Mammary epithelial cell (primary cell): ENCODE measurements at regions not wholly inside any gene's neighbourhood (a gene's known extent, or its start where the extent isn't known, plus 50 kb on each side); places are given as distances from the start of the nearest gene placed in this dataset.

Experiments
- EZH2 ChIP-seq: IDR thresholded peaks from 2 replicates; pipeline ENCODE4 v1.6.1; 2012; ENCODE audit warnings: low read length, inconsistent platforms, borderline replicate concordance
- TF ChIP-seq, protein P1 (sequence below), 2 donors: IDR thresholded peaks in 1 of 2; conservative IDR thresholded peaks in 1 of 2; 2 replicates each; pipeline ENCODE4 v1.5.1; 2011 to 2012; ENCODE audit warnings: inconsistent platforms in 2 of 2, low read length in 2 of 2, mild to moderate bottlenecking in 2 of 2, control low read depth in 1 of 2, low read depth in 1 of 2; ENCODE audit not compliant: insufficient read depth in 1 of 2; ENCODE audit errors: extremely low read depth in 1 of 2

DNA sequence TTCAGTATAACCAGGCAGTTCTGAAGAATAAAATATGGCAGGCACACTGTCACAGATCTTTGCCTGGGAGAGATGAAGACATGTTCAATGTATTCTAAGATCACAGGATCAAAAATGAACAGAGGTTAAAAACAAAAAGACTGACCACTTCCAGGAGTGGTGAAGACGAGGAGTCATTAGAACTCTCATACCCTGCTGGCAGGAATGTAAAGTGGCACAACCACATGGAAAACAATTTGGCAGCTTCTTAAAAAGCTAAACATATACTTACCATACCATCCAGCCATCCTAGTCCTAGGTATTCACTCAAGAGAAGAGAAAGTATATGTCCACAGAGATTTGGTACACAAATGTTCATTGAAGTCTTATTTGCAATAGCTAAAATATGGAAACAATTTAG, 406.3 kb downstream of the NPIPA8 start:
- TF ChIP-seq, protein P1, sequence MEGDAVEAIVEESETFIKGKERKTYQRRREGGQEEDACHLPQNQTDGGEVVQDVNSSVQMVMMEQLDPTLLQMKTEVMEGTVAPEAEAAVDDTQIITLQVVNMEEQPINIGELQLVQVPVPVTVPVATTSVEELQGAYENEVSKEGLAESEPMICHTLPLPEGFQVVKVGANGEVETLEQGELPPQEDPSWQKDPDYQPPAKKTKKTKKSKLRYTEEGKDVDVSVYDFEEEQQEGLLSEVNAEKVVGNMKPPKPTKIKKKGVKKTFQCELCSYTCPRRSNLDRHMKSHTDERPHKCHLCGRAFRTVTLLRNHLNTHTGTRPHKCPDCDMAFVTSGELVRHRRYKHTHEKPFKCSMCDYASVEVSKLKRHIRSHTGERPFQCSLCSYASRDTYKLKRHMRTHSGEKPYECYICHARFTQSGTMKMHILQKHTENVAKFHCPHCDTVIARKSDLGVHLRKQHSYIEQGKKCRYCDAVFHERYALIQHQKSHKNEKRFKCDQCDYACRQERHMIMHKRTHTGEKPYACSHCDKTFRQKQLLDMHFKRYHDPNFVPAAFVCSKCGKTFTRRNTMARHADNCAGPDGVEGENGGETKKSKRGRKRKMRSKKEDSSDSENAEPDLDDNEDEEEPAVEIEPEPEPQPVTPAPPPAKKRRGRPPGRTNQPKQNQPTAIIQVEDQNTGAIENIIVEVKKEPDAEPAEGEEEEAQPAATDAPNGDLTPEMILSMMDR (conservative IDR thresholded peaks at IDR 0.05 in 1 of 2, IDR thresholded peaks at IDR 0.05 in 1 of 2; ENCODE audit: extremely low read depth in 1 of 2, insufficient read depth in 1 of 2, low read depth in 1 of 2, low read length in 2 of 2) = no peak
- TF ChIP-seq EZH2 = no peak
